ENCODE measurements at regions not wholly inside any gene's neighbourhood (a gene's known extent, or its start where the extent isn't known, plus 50 kb on each side); places are given as distances from the start of the nearest gene placed in this dataset.

- H3K9me2 ChIP-seq (ENCODE audit: insufficient read depth) = no peaks in the 10 kb centered on the region
- Mint-ChIP-seq H3K4me1 (peaks cover 11% of the 10 kb centered on the region), H3K4me3 (no peak overlapping the region), H3K27ac (no peak overlapping the region), H3K36me3 (ENCODE audit: low read depth) (peaks cover 33% of the 10 kb centered on the region), H3K9me3 (peaks cover 33% of the 10 kb centered on the region), H3K27me3 (ENCODE audit: insufficient read depth, low read depth, poor library complexity) (peaks cover 16% of the 10 kb centered on the region)
- no peaks in the 10 kb centered on the region for H3K27me3 ChIP-seq (ENCODE audit: insufficient read depth)
- no peaks in the 10 kb centered on the region for H3F3A ChIP-seq (replicated peaks; ENCODE audit: low read depth)
- no peak for TF ChIP-seq JUNB (IDR thresholded peaks at IDR 0.05; ENCODE audit: unreplicated experiment)
- no peak for TF ChIP-seq ZNF114 (CRISPR knock-in tag; IDR thresholded peaks at IDR 0.05)
- no peak for TF ChIP-seq STAT1 (IDR thresholded peaks at IDR 0.05; ENCODE audit: unreplicated experiment)
- no peak for TF ChIP-seq EZH2 (IDR thresholded peaks at IDR 0.05; ENCODE audit: low read depth, unreplicated experiment)
- no peak for TF ChIP-seq EZH2phosphoT487 (IDR thresholded peaks at IDR 0.05; ENCODE audit: unreplicated experiment)
- no peak for TF ChIP-seq REST (IDR thresholded peaks at IDR 0.05; ENCODE audit: unreplicated experiment)
- TF ChIP-seq, protein P1, sequence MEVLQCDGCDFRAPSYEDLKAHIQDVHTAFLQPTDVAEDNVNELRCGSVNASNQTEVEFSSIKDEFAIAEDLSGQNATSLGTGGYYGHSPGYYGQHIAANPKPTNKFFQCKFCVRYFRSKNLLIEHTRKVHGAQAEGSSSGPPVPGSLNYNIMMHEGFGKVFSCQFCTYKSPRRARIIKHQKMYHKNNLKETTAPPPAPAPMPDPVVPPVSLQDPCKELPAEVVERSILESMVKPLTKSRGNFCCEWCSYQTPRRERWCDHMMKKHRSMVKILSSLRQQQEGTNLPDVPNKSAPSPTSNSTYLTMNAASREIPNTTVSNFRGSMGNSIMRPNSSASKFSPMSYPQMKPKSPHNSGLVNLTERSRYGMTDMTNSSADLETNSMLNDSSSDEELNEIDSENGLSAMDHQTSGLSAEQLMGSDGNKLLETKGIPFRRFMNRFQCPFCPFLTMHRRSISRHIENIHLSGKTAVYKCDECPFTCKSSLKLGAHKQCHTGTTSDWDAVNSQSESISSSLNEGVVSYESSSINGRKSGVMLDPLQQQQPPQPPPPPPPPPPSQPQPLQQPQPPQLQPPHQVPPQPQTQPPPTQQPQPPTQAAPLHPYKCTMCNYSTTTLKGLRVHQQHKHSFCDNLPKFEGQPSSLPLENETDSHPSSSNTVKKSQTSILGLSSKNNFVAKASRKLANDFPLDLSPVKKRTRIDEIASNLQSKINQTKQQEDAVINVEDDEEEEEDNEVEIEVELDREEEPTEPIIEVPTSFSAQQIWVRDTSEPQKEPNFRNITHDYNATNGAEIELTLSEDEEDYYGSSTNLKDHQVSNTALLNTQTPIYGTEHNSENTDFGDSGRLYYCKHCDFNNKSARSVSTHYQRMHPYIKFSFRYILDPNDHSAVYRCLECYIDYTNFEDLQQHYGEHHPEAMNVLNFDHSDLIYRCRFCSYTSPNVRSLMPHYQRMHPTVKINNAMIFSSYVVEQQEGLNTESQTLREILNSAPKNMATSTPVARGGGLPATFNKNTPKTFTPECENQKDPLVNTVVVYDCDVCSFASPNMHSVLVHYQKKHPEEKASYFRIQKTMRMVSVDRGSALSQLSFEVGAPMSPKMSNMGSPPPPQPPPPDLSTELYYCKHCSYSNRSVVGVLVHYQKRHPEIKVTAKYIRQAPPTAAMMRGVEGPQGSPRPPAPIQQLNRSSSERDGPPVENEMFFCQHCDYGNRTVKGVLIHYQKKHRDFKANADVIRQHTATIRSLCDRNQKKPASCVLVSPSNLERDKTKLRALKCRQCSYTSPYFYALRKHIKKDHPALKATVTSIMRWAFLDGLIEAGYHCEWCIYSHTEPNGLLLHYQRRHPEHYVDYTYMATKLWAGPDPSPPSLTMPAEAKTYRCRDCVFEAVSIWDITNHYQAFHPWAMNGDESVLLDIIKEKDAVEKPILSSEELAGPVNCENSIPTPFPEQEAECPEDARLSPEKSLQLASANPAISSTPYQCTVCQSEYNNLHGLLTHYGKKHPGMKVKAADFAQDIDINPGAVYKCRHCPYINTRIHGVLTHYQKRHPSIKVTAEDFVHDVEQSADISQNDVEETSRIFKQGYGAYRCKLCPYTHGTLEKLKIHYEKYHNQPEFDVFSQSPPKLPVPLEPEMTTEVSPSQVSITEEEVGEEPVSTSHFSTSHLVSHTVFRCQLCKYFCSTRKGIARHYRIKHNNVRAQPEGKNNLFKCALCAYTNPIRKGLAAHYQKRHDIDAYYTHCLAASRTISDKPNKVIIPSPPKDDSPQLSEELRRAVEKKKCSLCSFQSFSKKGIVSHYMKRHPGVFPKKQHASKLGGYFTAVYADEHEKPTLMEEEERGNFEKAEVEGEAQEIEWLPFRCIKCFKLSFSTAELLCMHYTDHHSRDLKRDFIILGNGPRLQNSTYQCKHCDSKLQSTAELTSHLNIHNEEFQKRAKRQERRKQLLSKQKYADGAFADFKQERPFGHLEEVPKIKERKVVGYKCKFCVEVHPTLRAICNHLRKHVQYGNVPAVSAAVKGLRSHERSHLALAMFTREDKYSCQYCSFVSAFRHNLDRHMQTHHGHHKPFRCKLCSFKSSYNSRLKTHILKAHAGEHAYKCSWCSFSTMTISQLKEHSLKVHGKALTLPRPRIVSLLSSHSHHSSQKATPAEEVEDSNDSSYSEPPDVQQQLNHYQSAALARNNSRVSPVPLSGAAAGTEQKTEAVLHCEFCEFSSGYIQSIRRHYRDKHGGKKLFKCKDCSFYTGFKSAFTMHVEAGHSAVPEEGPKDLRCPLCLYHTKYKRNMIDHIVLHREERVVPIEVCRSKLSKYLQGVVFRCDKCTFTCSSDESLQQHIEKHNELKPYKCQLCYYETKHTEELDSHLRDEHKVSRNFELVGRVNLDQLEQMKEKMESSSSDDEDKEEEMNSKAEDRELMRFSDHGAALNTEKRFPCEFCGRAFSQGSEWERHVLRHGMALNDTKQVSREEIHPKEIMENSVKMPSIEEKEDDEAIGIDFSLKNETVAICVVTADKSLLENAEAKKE (CRISPR knock-in tag; IDR thresholded peaks at IDR 0.05) = no peak
- no peaks in the 10 kb centered on the region for H3K36me3 ChIP-seq (ENCODE audit: insufficient read depth)
- H3K27ac ChIP-seq (ENCODE audit: low read depth) = no peak overlapping the region
- H2AFZ ChIP-seq = no peak overlapping the region
- DNase-seq (ENCODE audit: low spot score) (no peak), ATAC-seq (no peak)
- H3K4me2 ChIP-seq = no peak overlapping the region
- H4K20me1 ChIP-seq (replicated peaks; ENCODE audit: insufficient read depth) = no peaks in the 10 kb centered on the region
- H3K79me2 ChIP-seq (replicated peaks; ENCODE audit: insufficient read depth) = no peaks in the 10 kb centered on the region
- no peak overlapping the region for H3K4me3 ChIP-seq
- H3K4me1 ChIP-seq (ENCODE audit: insufficient read depth) = peaks cover 8% of the 10 kb centered on the region; the same call in 1 of the 2 replicates
These were observed 459.9 kb upstream of the AMOT start for GRCh38 chrX:113300580-113300979.

Measured in GM23338 (cell line).